ENCODE measurements at regions not wholly inside any gene's neighbourhood (a gene's known extent, or its start where the extent isn't known, plus 50 kb on each side); places are given as distances from the start of the nearest gene placed in this dataset.
"Not testable (repeated sequence)": the region's sequence is repeated elsewhere in the genome, so short reads cannot be mapped to it uniquely, and the experiment has no call there.

GRCh38 chr13:48851707-48852106 lies 124.0 kb upstream of the FNDC3A start:
- no peak for DNase-seq

GRCh38 chr13:48852911-48853727 lies 122.6 kb upstream of the FNDC3A start:
- no peak for DNase-seq

GRCh38 chr13:48853728-48854102 lies 122.0 kb upstream of the FNDC3A start:
- no peak for DNase-seq

GRCh38 chr13:48857576-48857975 lies 118.1 kb upstream of the FNDC3A start:
- DNase-seq: no peak

GRCh38 chr13:48858122-48858902 lies 117.4 kb upstream of the FNDC3A start:
- DNase-seq: no peak

- no peak for DNase-seq
These were observed 116.2 kb upstream of the FNDC3A start for GRCh38 chr13:48859272-48860105.

- no peak for DNase-seq
These were observed 115.3 kb upstream of the FNDC3A start for GRCh38 chr13:48860364-48860763.

- DNase-seq: no peak
These were observed 113.1 kb upstream of the FNDC3A start for GRCh38 chr13:48862572-48862971.

GRCh38 chr13:48864100-48864499 lies 111.6 kb upstream of the FNDC3A start:
- no peak for DNase-seq

GRCh38 chr13:48866249-48866648 lies 109.5 kb upstream of the FNDC3A start:
- DNase-seq: no peak

- no peak for DNase-seq
These were observed 102.6 kb upstream of the FNDC3A start for GRCh38 chr13:48873081-48873480.

- DNase-seq: no peak
These were observed 102.1 kb upstream of the FNDC3A start for GRCh38 chr13:48873587-48873986.

GRCh38 chr13:48874165-48874564 lies 101.5 kb upstream of the FNDC3A start:
- no peak for DNase-seq

- DNase-seq: no peak
These were observed 100.7 kb upstream of the FNDC3A start for GRCh38 chr13:48875047-48875446.

- no peak for DNase-seq
These were observed 99.4 kb upstream of the FNDC3A start for GRCh38 chr13:48876289-48876688.

- no peak for DNase-seq
These were observed 96.3 kb upstream of the FNDC3A start for GRCh38 chr13:48879432-48879831.

GRCh38 chr13:48879854-48880253 lies 95.9 kb upstream of the FNDC3A start:
- DNase-seq: no peak

- DNase-seq: not testable (repeated sequence)
These were observed 91.9 kb upstream of the FNDC3A start for GRCh38 chr13:48883786-48884185.

GRCh38 chr13:48885027-48885395 lies 90.7 kb upstream of the FNDC3A start:
- no peak for DNase-seq

- no peak for DNase-seq
These were observed 87.1 kb upstream of the FNDC3A start for GRCh38 chr13:48888613-48889012.

GRCh38 chr13:48890391-48890790 lies 85.3 kb upstream of the FNDC3A start:
- DNase-seq: no peak

- DNase-seq: no peak
These were observed 84.1 kb upstream of the FNDC3A start for GRCh38 chr13:48891586-48891985.

GRCh38 chr13:48892053-48892687 lies 83.5 kb upstream of the FNDC3A start:
- DNase-seq: peak; percentile 21
